Fibroblast of villous mesenchyme (primary cell): ENCODE measurements at regions not wholly inside any gene's neighbourhood (a gene's known extent, or its start where the extent isn't known, plus 50 kb on each side); places are given as distances from the start of the nearest gene placed in this dataset.
"Not testable (repeated sequence)": the region's sequence is repeated elsewhere in the genome, so short reads cannot be mapped to it uniquely, and the experiment has no call there.

Source experiments
- DNase-seq: peaks from one replicate; pipeline ENCODE4 v3.0.0-alpha.2; 2010; ENCODE audit warnings: low read depth
- H3K4me3 ChIP-seq: 2 replicates; pipeline ENCODE4 v1.5.1; 2011; ENCODE audit warnings: low read depth, mild to moderate bottlenecking, low read length
- CTCF ChIP-seq: IDR thresholded peaks from 2 replicates; pipeline ENCODE4 v1.5.1; 2012; ENCODE audit warnings: low read depth, mild to moderate bottlenecking, low read length; ENCODE audit not compliant: insufficient read depth

DNA sequence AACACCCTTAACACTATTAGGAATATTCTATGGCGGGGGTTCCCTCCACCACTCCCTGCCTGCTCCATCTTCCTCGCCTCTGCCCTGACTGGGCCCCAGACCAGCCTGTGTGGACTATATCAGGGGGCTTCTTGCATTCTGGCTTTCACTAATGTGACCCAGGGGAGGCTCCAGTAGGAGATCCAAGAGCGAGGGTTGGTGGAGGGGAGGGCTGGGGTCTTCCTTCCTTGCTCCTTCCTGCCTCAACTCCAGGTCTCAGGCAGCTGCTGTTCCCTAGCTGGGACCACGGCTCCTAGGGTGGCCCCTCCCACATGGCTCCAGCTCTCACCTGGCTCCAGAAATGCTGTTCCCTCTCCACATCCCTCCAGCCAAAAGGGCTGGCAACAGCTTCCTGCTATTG, 257.4 kb downstream of the MATN1 start:
- no peak for TF ChIP-seq CTCF
- no peak overlapping the region for H3K4me3 ChIP-seq
- no peak for DNase-seq

DNA sequence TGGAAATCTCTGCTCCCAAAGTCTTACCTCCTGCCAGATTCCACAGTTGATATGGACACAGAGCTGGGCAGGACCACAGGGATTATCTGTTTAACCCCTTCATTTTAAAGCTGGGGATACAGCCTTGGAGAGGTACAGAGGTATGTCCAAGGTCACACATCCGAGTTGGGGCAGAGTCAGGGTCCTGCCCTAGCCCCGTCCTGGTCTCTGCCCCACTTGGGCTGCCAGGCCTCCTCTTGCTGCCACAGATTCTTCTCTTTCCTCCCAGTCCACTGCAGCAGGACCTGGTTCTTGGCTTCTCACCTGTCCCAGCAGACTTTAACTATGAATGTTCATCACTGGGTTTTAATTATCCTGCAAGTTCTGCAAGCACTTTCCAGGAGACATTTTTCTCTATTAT, 258.3 kb downstream of the MATN1 start:
- TF ChIP-seq CTCF = no peak
- no peak for DNase-seq
- H3K4me3 ChIP-seq = no peak overlapping the region

- no peak for DNase-seq
These were observed 259.2 kb downstream of the MATN1 start for GRCh38 chr1:30464187-30464617.

GRCh38 chr1:30462826-30463425, 260.5 kb downstream of the MATN1 start:
- H3K4me3 ChIP-seq = no peak overlapping the region
- no peak for DNase-seq
- TF ChIP-seq CTCF = no peak

More at GRCh38 chr1:30464187-30464617, 259.2 kb downstream of the MATN1 start:
- no peak for TF ChIP-seq CTCF
- H3K4me3 ChIP-seq = no peak overlapping the region

- H3K4me3 ChIP-seq = no peak overlapping the region
- DNase-seq = no peak
- no peak for TF ChIP-seq CTCF
These were observed 261.2 kb downstream of the MATN1 start for GRCh38 chr1:30462166-30462565.

- TF ChIP-seq CTCF = no peak
- no peak for DNase-seq
- no peak overlapping the region for H3K4me3 ChIP-seq
These were observed 261.7 kb downstream of the MATN1 start for GRCh38 chr1:30461640-30462039.

DNA sequence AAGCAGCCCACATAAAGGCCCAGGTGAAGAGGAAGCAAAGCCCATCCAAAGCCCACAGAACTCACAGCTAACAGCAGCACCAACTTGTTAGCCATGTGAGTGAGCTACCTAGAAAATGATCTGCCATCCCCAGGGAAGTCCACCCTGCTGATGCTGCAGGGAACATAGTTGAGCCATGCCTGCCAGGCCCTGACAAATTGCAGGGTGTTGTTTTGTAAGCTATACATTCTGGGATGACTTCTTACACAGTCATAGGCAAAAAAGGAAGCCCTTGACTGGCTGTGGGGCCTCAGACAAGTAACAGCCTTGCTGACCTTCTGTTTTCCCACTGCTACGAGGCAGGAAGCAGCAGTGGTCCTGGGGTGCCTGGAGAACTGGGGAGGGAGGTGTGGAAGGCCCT, 262.7 kb downstream of the MATN1 start:
- TF ChIP-seq CTCF = no peak
- no peak for DNase-seq
- H3K4me3 ChIP-seq = no peak overlapping the region

DNA sequence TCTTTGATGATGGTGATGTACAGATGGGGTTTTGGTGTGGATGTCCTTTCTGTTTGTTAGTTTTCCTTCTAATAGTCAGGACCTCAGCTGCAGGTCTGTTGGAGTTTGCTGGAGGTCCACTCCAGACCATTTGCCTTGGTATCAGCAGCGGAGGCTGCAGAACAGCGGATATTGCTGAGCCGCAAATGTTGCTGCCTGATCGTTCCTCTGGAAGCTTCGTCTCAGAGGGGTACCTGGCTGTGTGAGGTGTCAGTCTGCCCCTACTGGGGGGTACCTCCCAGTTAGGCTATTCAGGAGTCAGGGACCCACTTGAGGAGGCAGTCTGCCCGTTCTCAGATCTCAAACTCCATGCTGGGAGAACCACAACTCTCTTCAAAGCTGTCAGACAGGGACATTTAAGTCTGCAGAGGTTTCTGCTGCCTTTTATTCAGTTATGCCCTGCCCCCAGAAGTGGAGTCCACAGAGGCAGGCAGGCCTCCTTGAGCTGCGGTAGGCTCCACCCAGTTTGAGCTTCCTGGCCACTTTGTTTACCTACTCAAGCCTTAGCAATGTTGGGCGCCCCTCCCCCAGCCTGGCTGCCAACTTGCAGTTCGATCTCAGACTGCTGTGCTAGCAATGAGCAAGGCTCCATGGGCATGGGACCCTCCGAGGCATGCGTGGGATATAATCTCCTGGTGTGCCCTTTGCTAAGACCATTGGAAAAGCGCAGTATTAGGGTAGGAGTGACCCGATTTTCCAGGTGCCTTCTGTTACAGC, 264.5 kb downstream of the MATN1 start:
- DNase-seq, H3K4me3 ChIP-seq: not testable (repeated sequence)
